Dedifferentiated amniotic fluid mesenchymal stem cell (primary cell): ENCODE measurements at regions not wholly inside any gene's neighbourhood (a gene's known extent, or its start where the extent isn't known, plus 50 kb on each side); places are given as distances from the start of the nearest gene placed in this dataset.
"Not testable (repeated sequence)": the region's sequence is repeated elsewhere in the genome, so short reads cannot be mapped to it uniquely, and the experiment has no call there.

Source experiments
- DNase-seq: peaks from one replicate; pipeline ENCODE4 v3.0.0-alpha.2; 2016; ENCODE audit errors: extremely low spot score

- no peak for DNase-seq
Measured at GRCh38 chr10:114872519-114873087, 51.0 kb downstream of the FHIP2A start.

- no peak for DNase-seq
Measured at GRCh38 chr10:114874827-114875411, 53.3 kb downstream of the FHIP2A start.

- DNase-seq = not testable (repeated sequence)
Measured at GRCh38 chr10:114875590-114876081, 54.1 kb downstream of the FHIP2A start.

DNA sequence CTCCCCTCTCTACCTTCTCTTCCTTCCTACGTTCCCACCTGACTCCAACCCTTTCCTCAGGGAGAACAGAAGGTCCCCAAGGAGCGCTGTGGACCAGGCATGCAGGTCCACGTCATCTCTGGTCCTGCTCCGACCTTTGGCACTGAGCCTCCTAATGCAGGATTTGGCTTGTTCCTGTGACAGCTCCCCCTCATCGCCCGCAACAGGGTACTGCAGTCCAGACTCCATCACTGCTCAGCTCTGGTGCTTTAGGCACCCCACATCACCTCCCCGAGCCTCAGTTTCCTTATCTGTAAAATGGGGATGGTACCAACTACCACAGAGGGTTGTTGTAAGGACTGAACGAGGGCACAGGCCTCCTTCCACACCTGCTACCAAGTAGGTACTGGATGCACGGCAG lies 54.6 kb downstream of the FHIP2A start:
- DNase-seq = no peak

DNA sequence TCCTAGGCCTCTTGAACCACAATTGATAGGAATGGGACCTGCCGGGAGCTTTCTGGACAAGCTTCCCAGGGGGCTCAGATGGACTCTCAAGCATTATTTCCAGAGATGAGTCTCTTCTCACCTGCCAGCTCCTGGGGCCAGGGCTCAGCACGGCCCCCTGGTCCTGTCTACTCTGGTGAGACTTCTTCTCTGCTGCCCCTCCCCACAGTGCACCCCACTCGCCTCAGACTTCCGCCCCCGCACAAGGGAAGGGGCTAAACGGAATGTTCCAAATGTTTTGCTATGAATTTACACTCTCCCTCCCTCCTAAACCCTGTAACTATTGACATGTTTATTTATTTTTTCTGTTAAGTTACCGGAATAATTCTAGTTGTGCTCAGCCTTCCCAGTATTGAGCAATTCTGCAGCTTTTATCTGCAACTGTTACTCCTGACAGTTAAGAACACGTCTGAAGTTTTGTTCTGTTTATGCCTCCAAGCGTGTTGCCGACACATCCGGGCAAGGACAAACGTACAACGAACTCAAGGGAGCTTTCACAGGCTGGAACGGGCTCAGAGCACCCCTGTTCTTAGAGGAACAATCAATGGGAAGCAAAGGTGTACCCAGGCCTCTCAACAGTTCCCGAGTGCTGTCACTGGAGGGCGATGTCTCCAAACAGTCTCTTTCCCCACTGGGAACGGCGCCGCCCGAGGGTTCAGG lies 55.2 kb downstream of the FHIP2A start:
- DNase-seq = peak; percentile 37

GRCh38 chr10:114877301-114877644 lies 55.7 kb downstream of the FHIP2A start:
- no peak for DNase-seq

DNA sequence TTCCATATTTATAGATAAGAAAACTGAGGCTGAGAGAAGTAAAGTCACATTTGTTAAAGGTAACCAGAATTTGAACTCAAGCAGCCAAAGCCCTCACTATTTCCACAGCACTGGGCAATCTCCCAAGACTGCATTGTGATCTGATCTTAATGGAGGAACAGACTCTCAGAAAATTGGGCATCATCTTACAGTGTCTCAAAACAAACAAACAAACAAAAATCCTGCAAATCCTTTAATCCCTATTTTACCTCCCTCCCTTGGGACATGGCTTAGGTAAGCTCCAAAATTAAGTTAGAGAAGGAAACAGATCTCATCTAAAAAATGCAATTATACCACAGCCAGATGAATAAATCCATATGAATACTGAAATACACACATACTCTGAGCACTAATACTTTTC lies 57.5 kb downstream of the FHIP2A start:
- DNase-seq = peak; percentile 37

GRCh38 chr10:114879541-114880158 lies 58.1 kb downstream of the FHIP2A start:
- DNase-seq = no peak

DNA sequence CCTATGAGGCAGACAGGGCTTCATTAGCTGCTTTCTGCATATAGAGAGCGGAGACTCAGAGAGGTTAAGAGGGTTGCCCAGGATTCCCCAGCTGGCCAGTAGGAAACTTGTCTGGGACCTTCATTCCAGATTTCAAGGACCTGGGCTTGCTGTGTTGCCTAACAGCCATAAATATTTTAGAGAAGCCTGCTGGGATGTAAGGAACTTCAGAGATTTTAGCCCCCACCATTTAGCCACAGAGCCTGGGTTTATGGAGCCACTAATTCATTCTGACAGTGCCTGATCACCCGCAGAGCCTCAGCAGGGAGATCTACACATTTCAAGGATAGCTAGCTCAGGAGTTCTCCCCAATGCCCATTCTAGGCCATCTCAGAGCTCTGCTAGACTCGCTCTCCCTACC lies 56.6 kb upstream of the TRUB1 start:
- DNase-seq = no peak

- DNase-seq = no peak
Measured at GRCh38 chr10:114881901-114882300, 56.1 kb upstream of the TRUB1 start.

GRCh38 chr10:114885443-114885842 lies 52.6 kb upstream of the TRUB1 start:
- no peak for DNase-seq
